Activated CD4-positive, alpha-beta memory T cell treated with anti-CD3 and anti-CD28 coated beads for 36 hours (primary cell): ENCODE measurements at regions not wholly inside any gene's neighbourhood (a gene's known extent, or its start where the extent isn't known, plus 50 kb on each side); places are given as distances from the start of the nearest gene placed in this dataset.
"Not testable (repeated sequence)": the region's sequence is repeated elsewhere in the genome, so short reads cannot be mapped to it uniquely, and the experiment has no call there.

Source experiments
- CTCF ChIA-PET: fragments of 350-600 bp; sonication (Branson Sonifier 250); formaldehyde crosslinking; loops from one replicate; lab custom pipeline; 2021; ENCODE audit warnings: antibody characterized with exemption, inconsistent platforms; lab: Charles Lee
- POLR2A ChIA-PET: fragments of 350-600 bp; sonication (Branson Sonifier 250); formaldehyde crosslinking; loops from one replicate; lab custom pipeline; 2021; ENCODE audit warnings: antibody characterized with exemption; lab: Charles Lee
- DNase-seq: peaks from one replicate; pipeline ENCODE4 v3.0.0-alpha.2; 2020
- H3K27ac Mint-ChIP-seq: one replicate; pipeline ENCODE4 v1.8.0; 2021; ENCODE audit warnings: mixed read lengths
- H3K27me3 Mint-ChIP-seq: one replicate; pipeline ENCODE4 v1.8.0; 2021; ENCODE audit warnings: mixed read lengths
- H3K36me3 Mint-ChIP-seq: one replicate; pipeline ENCODE4 v1.8.0; 2021; ENCODE audit warnings: mixed read lengths
- H3K4me1 Mint-ChIP-seq: one replicate; pipeline ENCODE4 v1.8.0; 2021; ENCODE audit warnings: low read depth, mixed read lengths
- H3K4me3 Mint-ChIP-seq: one replicate; pipeline ENCODE4 v1.8.0; 2021; ENCODE audit warnings: mild to moderate bottlenecking, mixed read lengths
- H3K9me3 Mint-ChIP-seq: one replicate; pipeline ENCODE4 v1.8.0; 2021; ENCODE audit warnings: mixed read lengths
- intact Hi-C: fragments of 100-400 bp; cut with micrococcal nuclease; formaldehyde crosslinking; loops from one replicate; pipeline ENCODE4 v1.15.1; 2023

- H3K4me3 Mint-ChIP-seq: no peak overlapping the region
- intact Hi-C loops: no loop called here
- CTCF ChIA-PET: interaction anchor here (0.6 to 1.7 kb wide), 7 partner anchors 9 to 1145 kb away, joined by 3 to 8 read pairs (median 3); no protein-coding TSS in a partner anchor
- H3K27me3 Mint-ChIP-seq: no peaks in the 10 kb centered on the region
- no peaks in the 10 kb centered on the region for H3K4me1 Mint-ChIP-seq
- POLR2A ChIA-PET: no interaction called here
- no peak overlapping the region for H3K27ac Mint-ChIP-seq
- no peaks in the 10 kb centered on the region for H3K9me3 Mint-ChIP-seq
- no peaks in the 10 kb centered on the region for H3K36me3 Mint-ChIP-seq
- no peak for DNase-seq
Measured at GRCh38 chr6:91082311-91082832, 495.5 kb upstream of the MAP3K7 start.

GRCh38 chr6:91081452-91082067 lies 494.7 kb upstream of the MAP3K7 start:
- no peaks in the 10 kb centered on the region for H3K27me3 Mint-ChIP-seq
- H3K36me3 Mint-ChIP-seq: no peaks in the 10 kb centered on the region
- ChIA-PET POLR2A (no interaction called here), CTCF (interaction anchor here (0.7 to 1.7 kb wide), 11 partner anchors 9 to 472 kb away, joined by 3 to 8 read pairs (median 4); no protein-coding TSS in a partner anchor)
- H3K27ac Mint-ChIP-seq: no peak overlapping the region
- intact Hi-C loops: no loop called here
- no peak for DNase-seq
- no peaks in the 10 kb centered on the region for H3K4me1 Mint-ChIP-seq
- no peaks in the 10 kb centered on the region for H3K9me3 Mint-ChIP-seq
- H3K4me3 Mint-ChIP-seq: no peak overlapping the region

- Mint-ChIP-seq H3K4me1 (no peaks in the 10 kb centered on the region), H3K27me3 (no peaks in the 10 kb centered on the region), H3K27ac (no peak overlapping the region), H3K36me3 (no peaks in the 10 kb centered on the region), H3K9me3 (no peaks in the 10 kb centered on the region), H3K4me3 (no peak overlapping the region)
- intact Hi-C loops: no loop called here
- ChIA-PET CTCF (interaction anchor here (1.0 to 1.7 kb wide), 8 partner anchors 10 to 472 kb away, joined by 3 to 8 read pairs (median 4); no protein-coding TSS in a partner anchor), POLR2A (no interaction called here)
- DNase-seq: no peak
Measured at GRCh38 chr6:91080871-91081270, 494.0 kb upstream of the MAP3K7 start.

GRCh38 chr6:91079969-91080368 lies 493.1 kb upstream of the MAP3K7 start:
- no peaks in the 10 kb centered on the region for H3K36me3 Mint-ChIP-seq
- POLR2A ChIA-PET: no interaction called here
- H3K27ac Mint-ChIP-seq: no peak overlapping the region
- CTCF ChIA-PET: interaction anchor here (0.7 kb wide), 1 partner anchor 8 kb away, joined by 3 read pairs; no protein-coding TSS in a partner anchor
- intact Hi-C loops: no loop called here
- no peaks in the 10 kb centered on the region for H3K27me3 Mint-ChIP-seq
- no peaks in the 10 kb centered on the region for H3K9me3 Mint-ChIP-seq
- no peak overlapping the region for H3K4me3 Mint-ChIP-seq
- no peak for DNase-seq
- no peaks in the 10 kb centered on the region for H3K4me1 Mint-ChIP-seq

GRCh38 chr6:91075244-91075976 lies 488.5 kb upstream of the MAP3K7 start:
- Mint-ChIP-seq H3K36me3 (no peaks in the 10 kb centered on the region), H3K27me3 (no peaks in the 10 kb centered on the region), H3K9me3 (no peaks in the 10 kb centered on the region), H3K27ac (no peak overlapping the region), H3K4me3 (no peak overlapping the region), H3K4me1 (no peaks in the 10 kb centered on the region)
- no peak for DNase-seq
- intact Hi-C loops: no loop called here
- POLR2A ChIA-PET: no interaction called here
- CTCF ChIA-PET: no interaction called here

- ChIA-PET POLR2A (no interaction called here), CTCF (no interaction called here)
- Mint-ChIP-seq H3K4me3 (no peak overlapping the region), H3K27me3 (no peaks in the 10 kb centered on the region), H3K36me3 (no peaks in the 10 kb centered on the region), H3K4me1 (no peaks in the 10 kb centered on the region), H3K9me3 (peaks cover 3% of the 10 kb centered on the region), H3K27ac (no peak overlapping the region)
- no peak for DNase-seq
- intact Hi-C loops: no loop called here
Measured at GRCh38 chr6:91063362-91063761, 476.5 kb upstream of the MAP3K7 start.

GRCh38 chr6:91057689-91058088 lies 470.8 kb upstream of the MAP3K7 start:
- ChIA-PET POLR2A (no interaction called here), CTCF (no interaction called here)
- Mint-ChIP-seq H3K27ac (no peak overlapping the region), H3K36me3 (no peaks in the 10 kb centered on the region), H3K27me3 (no peaks in the 10 kb centered on the region), H3K9me3 (peaks cover 10% of the 10 kb centered on the region), H3K4me1 (no peaks in the 10 kb centered on the region), H3K4me3 (no peak overlapping the region)
- DNase-seq: no peak
- intact Hi-C loops: no loop called here

- H3K27me3 Mint-ChIP-seq: no peaks in the 10 kb centered on the region
- no peak for DNase-seq
- H3K27ac Mint-ChIP-seq: no peak overlapping the region
- intact Hi-C loops: no loop called here
- POLR2A ChIA-PET: no interaction called here
- peaks cover 10% of the 10 kb centered on the region for H3K9me3 Mint-ChIP-seq
- CTCF ChIA-PET: interaction anchor here (0.6 to 0.7 kb wide), 2 partner anchors 11 to 166 kb away, joined by 3 to 5 read pairs; no protein-coding TSS in a partner anchor
- no peaks in the 10 kb centered on the region for H3K36me3 Mint-ChIP-seq
- no peak overlapping the region for H3K4me3 Mint-ChIP-seq
- H3K4me1 Mint-ChIP-seq: no peaks in the 10 kb centered on the region
Measured at GRCh38 chr6:91055959-91056358, 469.1 kb upstream of the MAP3K7 start.

- H3K4me1 Mint-ChIP-seq, H3K9me3 Mint-ChIP-seq, H3K27ac Mint-ChIP-seq, H3K4me3 Mint-ChIP-seq, CTCF ChIA-PET, POLR2A ChIA-PET, H3K27me3 Mint-ChIP-seq, H3K36me3 Mint-ChIP-seq, DNase-seq, intact Hi-C loops: not testable (repeated sequence)
Measured at GRCh38 chr6:91052473-91053450, 465.9 kb upstream of the MAP3K7 start.

GRCh38 chr6:91045161-91045560 lies 458.3 kb upstream of the MAP3K7 start:
- CTCF ChIA-PET: interaction anchor here (0.6 kb wide), 1 partner anchor 11 kb away, joined by 5 read pairs; no protein-coding TSS in a partner anchor
- DNase-seq: no peak
- no peaks in the 10 kb centered on the region for H3K4me1 Mint-ChIP-seq
- intact Hi-C loops: no loop called here
- no peak overlapping the region for H3K4me3 Mint-ChIP-seq
- H3K27me3 Mint-ChIP-seq: no peaks in the 10 kb centered on the region
- H3K27ac Mint-ChIP-seq: no peak overlapping the region
- no peaks in the 10 kb centered on the region for H3K36me3 Mint-ChIP-seq
- POLR2A ChIA-PET: no interaction called here
- peaks cover 8% of the 10 kb centered on the region for H3K9me3 Mint-ChIP-seq

- H3K27ac Mint-ChIP-seq: no peak overlapping the region
- intact Hi-C loops: no loop called here
- no peaks in the 10 kb centered on the region for H3K36me3 Mint-ChIP-seq
- no peaks in the 10 kb centered on the region for H3K27me3 Mint-ChIP-seq
- DNase-seq: no peak
- no peaks in the 10 kb centered on the region for H3K4me1 Mint-ChIP-seq
- ChIA-PET CTCF (no interaction called here), POLR2A (no interaction called here)
- H3K4me3 Mint-ChIP-seq: no peak overlapping the region
- peaks cover 8% of the 10 kb centered on the region for H3K9me3 Mint-ChIP-seq
Measured at GRCh38 chr6:91043751-91044150, 456.9 kb upstream of the MAP3K7 start.

- ChIA-PET POLR2A (no interaction called here), CTCF (no interaction called here)
- DNase-seq: no peak
- Mint-ChIP-seq H3K4me3 (no peak overlapping the region), H3K9me3 (peaks cover 7% of the 10 kb centered on the region), H3K27me3 (no peaks in the 10 kb centered on the region), H3K36me3 (no peaks in the 10 kb centered on the region), H3K4me1 (no peaks in the 10 kb centered on the region), H3K27ac (no peak overlapping the region)
- intact Hi-C loops: no loop called here
Measured at GRCh38 chr6:91042656-91043055, 455.8 kb upstream of the MAP3K7 start.
